ENCODE measurements at regions not wholly inside any gene's neighbourhood (a gene's known extent, or its start where the extent isn't known, plus 50 kb on each side); places are given as distances from the start of the nearest gene placed in this dataset.

DNA sequence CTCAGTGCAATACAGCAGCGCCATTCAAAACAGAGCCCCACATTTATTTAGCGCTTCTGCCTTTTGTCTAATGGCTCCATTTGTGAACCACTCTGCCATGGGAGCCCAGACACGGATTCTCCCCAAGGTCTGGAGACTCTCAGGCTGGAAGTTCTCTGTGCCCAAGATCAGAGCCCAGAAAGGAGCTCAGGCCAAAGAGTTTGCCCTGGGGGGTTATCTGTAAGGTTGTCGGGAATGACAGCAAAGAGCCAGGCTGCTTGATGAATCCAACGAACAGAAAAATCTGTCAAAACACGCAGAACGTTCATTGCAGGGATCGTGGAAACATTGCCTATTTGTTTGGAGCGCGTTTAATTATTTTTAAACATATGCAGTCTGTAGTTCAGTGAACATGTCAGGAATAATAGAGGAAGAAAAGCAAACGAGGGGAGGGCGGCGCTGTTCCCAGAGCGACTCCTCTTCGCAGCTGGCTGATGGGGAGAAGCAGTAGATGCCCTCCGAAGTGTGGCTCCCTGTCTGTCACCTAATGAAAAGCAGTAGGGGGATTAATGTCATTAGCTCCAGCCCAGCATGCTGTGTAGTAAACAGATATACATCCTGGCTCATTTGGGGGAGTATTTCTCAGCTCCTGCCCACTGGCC is 464.9 kb upstream of the MPDZ start:
- no peak for DNase-seq

DNA sequence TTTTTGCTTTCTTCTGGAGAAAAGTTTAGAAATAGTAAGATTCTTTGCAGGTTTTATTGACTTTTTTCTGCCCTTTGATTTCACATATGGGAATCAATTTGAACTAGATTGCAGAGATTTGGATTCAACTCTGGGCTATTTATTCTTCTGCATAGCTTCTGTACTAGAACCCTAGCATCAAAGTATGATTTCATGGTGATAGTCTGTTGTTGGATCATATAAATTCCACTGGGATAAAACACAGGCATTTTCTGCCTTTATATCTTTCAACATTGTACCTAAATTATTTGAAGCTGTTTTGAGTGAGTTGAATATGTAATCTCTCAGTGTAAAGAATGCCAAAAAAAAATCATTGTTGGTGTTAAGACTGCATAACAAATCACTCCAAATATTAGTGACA is 458.4 kb upstream of the MPDZ start:
- DNase-seq = no peak

DNA sequence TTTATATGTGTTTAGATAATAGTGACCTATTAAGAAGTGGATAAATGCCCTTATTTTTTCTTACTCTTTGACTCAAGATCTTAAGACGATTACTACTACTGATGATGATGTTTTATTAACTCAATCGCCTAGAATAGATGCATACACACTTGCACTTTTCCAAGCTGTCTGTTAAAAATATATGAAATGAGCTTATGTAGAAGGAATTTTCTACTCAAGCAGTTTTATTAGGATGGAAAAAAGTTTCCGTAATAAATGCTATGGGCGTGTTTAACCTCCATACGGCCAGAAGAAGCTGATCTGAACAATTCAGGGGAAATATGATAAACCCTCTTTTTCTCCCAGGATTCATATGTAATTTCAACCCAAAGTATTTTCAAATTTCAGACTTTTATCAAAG is 455.7 kb upstream of the MPDZ start:
- no peak for DNase-seq

DNA sequence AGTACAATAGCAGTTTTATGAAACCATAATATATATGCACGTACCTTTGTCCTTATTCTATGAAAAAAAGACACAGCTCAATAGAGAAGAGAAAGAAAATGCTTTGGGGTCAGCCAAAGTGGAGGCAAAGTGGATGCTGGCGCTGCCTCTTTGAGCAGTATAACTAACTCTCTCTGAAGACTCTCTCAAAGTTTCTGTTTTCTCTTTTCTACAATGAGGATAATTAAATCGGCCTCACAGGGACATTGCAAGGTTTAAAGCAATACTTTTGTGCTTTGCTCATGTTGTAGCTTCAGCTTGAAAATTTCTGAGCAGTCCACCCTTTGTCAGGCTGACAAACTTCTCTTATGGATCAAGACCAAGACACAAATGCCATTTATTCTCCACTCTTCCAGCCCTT is 455.1 kb upstream of the MPDZ start:
- DNase-seq = no peak

DNA sequence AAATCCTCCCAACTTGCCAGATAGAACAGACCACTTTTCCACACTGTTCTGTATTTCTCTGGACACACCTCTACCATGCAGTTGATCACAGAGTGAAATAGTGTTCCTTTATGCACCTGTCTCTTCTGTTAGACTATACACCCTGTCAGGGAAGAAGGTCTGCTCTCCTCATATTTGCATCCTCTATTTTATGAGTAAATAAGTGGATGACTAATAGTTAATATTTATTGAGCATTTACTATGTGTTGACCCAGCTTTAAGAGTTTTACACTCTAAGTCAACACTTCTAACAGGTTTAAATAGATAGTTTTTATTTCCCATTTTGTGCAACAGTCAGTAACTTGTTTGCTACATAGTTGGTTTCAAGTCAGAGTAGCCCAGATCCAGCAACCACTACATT is 452.8 kb upstream of the MPDZ start:
- no peak for DNase-seq

DNA sequence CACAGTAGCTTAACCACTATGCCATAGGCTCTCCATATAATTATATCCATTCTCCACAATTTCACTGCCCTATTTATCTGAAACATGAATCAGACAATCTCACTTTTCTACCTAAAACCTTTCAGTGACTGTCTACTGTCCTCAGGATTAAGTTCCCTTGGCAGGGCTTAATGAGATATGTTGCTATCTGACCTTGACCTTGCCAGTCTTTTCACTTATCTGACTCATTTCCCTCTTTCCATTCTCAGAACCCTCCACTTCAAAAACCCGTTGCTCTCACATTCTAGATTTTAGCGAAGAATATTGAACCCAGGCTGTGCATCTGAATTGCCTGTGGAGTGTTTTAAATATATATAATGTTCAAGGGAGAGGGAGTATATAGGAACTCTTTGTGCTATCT is 452.1 kb upstream of the MPDZ start:
- no peak for DNase-seq

DNA sequence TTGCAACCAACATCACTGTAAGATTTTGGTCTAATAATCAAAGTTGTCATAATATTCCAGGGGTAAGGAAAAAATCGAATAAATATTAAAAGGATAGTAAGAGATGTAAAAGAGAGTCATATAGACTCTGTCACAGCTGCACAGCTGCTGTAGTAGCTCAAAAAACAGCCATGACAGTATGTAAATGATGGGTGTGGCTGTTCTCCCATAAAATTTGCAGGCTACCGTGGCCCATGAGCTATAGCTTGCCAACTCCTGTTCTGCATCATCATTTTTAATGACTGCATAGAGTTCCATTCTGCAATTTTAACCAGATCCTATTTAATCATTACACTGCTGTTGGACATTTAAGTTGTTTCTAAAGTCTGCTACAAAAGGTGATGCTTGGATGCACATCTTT is 450.5 kb upstream of the MPDZ start:
- no peak for DNase-seq

DNA sequence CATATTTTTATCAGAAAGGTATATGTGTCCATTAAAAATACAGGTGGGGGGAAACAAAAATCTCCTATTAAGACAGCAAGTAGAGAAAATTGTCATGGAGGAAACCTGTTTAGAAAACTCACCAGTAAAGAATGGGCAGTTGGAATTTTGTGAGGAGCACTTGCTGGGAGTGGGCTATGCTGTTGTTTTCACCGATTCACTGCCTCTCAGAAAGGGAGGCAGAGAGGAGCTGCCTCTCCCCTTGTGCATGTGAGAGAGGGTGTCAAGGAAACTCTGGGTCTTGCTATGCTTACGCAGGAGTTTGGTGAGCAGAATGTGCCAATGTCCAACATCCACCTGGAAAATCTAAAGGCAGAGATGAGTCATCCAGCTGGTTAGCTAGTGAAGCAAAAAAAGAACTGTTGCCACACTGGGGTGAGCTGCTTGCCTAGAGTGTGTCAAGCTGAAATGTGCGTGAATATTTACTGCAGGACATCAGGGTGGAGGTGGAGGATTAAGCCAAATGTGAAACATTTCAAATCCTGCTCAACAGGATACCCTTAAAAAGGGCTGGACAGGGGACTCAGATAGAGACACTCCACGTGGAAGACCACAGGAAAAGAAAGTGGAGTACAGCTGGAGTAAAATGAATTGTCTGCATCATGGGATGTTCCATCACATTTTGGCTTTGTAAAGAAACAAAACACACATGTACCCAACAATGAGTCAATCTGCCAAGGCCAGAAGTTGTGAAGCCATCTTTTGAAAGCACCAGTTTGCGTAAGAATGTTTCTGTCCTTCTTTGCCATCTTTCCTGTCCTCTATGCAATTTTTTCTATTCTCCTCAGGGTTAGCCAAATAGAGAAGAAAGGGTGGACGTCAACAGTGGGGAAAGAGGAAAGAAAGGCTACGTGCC is 449.7 kb upstream of the MPDZ start:
- DNase-seq = no peak

DNA sequence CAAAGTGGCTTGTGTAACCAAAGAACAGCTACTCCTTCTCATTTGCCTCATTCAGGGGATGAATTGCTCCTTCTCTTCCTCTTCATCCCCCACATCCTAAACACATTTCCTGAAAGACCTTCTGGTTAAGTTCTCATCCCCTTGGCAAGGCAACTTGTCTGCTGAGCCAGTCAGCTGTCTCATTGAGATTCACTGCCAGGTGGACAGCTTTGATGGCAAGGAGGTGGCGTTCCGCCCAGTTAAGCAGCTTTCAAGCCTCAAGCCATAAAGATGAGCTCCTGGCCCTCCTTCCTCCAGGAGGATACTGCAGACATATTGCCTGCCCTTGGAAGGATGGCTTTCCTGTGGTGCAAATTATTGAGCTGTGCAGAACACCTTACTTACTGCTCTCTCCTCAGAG is 448.6 kb upstream of the MPDZ start:
- DNase-seq = no peak

DNA sequence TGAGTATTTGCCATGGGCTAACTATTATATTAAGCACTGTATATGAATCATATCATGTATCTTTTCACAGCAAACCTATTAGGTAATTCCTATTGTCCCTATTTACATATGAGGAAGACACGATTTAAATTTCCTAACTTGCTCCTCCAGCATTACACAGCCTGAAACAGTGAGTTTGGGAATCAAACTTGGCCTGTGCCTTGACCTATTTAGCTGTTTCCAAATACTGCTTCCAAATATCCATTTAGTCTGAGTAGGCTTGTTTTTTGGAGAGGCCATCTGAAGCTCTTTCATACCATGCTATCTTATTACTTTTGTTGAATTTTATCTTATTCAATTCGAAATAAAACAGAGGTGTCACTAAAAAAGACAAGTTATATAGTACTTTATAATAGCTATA is 447.3 kb upstream of the MPDZ start:
- DNase-seq = no peak

DNA sequence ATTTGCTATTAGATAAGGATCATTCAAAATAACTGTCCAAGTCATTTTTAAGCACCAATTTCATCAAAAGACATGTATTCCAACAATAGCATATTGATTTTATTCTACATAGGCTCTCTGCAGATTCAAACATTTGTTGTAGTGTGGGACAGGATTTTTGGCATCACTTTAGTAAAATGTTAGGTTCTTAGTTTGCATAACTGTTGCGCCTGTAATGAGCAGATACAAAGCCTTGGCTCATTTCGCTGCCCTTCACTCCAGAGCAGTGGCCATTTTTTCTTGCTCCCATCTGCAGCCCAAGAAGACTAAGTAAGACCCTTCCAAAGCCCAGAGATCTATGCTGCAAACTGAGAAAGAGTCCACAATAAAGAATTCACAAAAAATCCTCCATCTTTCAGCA is 446.0 kb upstream of the MPDZ start:
- no peak for DNase-seq

DNA sequence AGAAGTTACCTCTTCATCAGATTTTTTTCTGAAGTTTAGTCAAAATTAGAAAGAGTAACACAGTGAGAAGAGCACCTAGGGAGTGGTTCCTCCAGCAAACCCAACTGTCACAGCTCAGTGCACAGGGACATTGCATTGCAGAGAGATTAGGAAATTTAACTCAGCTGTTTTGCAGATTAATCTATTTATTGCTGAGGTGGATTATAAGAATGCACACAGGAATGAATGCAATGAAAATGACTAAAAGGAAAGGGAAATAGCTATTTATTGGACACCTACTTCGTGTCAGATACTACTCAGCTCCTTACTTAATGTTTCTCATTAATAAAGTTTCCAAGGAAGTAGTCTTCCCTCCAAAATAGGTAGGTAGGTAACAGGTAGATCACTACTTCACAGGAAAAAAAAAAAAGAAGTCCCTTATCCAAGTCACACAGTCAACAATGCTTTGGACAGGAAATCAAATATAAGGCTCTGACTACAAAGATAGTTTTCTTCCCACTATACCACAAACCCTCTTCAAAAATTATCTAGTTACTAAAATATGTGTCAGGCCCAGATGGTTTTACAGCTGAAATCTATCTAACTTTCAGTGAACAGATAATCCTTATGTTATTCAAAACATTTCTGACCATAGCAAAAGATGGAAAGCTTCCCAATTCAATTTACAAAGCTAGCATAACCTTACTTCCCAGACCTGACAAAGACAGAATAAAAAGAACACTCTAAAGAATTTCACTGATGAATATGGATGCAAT is 442.2 kb upstream of the MPDZ start:
- no peak for DNase-seq

DNA sequence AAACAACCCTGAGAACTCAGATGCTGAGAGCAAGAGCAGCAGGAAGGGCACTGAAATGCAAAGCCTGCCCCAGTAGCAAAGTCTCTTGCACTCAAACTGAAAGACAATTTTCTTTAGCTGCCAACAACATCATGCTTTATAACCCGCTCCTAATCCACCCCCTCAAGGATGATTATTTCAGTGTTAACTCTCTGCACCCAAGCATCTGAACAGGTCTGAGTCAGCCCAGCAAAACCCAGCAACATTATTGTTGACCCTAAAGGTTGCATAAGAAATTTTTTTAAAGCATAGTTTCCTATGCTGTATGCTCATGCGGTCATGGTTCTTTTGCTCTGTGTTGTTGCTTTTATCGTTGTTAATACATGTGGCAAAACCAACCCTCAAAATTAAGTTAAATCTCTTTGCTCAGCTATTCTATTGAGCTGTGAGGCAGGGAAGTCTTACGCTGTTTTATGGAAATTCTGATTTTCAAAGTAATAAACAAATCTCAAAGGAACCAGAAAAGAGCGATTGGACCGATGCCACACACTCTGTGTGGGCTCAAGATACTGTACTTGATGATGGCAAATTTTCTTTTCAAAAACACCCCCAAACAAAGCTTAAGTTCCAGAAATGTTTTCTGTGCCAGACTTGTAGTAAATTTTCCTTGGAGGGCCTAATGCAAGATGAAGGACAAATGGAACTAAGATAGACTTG is 440.6 kb upstream of the MPDZ start:
- DNase-seq = no peak

DNA sequence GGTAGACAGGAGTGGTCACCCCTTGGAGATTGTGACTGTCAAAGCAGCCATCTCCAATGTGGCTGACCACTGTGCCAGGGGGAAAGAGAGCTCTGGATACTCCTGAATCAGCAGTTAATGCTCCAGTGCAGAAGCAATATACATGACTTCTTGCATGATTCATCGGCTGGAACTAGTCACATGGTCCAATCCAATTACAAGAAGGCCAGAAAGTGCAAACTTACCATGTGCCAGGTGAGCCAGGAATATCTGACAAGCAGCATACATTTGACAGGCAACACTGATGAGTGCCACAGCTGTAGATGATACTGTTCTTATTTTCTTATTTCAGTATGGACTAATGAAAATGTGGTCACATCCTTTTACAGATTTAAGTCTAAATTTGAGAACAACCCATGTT is 440.0 kb upstream of the MPDZ start:
- no peak for DNase-seq

DNA sequence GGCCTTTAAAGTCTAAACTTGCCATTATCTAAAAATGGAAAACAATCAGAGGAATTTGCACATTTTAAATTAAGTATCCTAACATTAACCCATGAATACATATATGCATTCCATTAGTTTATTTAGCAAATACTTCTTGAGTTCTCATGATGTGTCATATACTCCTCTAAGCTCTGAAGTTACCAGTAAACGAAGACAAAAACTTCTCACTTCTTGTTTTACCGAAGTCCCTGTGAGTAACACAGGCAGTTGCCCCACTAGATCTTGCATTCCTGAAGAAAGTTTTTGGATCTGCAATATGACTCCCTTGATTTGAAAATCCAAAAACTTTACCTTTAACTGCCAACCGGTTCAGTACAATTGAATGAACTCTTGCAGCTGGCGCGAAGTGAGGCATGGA is 439.0 kb upstream of the MPDZ start:
- DNase-seq = no peak

DNA sequence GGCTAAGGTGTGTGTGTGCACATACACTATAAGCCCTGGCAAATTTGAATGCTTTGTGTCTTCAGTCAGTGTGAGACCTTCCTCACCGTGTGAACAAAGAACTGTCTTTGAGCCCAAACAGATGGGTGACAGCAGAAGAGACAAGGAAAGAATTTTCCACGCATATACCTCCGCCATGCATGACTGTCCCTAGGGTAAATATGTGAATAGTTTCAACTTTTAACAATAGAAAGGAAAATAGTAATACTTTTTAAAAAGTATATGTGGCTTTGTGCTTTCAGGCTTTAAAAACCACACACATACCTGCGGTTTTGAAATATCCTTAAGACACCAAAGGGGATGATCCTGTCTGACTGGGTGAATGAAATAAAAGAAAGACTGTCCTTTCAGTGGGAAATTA is 438.6 kb upstream of the MPDZ start:
- DNase-seq = no peak

DNA sequence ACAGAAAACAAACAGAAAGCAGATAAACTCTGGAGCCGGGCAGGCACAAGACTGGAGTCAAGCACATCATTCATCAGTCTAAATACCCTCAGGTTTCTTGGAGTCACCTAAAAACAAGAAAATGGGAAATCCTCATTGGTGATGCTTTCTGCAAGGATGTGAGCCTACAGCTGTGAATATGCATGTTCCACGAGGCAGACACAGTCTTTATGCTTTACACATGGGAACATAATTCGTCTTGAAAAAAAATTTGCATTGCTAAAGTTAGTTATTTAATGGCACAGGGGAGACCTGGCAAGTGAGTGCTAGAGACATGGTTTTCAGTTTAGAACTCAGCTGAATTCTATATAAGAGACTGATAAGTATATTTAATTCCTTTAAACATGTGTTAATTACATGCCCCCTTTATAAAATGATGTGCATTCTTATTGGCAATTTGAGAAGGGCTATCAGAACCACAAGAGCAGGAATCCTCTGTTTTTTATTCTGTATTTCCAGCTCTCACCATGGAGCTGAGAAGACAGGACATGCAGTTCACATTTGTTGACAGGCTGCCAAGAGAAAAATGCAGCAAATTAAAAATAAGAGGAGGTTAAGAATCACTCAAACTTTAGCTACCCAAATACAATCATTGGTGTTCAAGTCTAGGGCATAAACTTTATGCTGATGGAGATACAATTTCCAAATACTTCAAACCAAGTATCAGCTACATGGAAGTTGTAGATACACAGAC is 438.0 kb upstream of the MPDZ start:
- no peak for DNase-seq

DNA sequence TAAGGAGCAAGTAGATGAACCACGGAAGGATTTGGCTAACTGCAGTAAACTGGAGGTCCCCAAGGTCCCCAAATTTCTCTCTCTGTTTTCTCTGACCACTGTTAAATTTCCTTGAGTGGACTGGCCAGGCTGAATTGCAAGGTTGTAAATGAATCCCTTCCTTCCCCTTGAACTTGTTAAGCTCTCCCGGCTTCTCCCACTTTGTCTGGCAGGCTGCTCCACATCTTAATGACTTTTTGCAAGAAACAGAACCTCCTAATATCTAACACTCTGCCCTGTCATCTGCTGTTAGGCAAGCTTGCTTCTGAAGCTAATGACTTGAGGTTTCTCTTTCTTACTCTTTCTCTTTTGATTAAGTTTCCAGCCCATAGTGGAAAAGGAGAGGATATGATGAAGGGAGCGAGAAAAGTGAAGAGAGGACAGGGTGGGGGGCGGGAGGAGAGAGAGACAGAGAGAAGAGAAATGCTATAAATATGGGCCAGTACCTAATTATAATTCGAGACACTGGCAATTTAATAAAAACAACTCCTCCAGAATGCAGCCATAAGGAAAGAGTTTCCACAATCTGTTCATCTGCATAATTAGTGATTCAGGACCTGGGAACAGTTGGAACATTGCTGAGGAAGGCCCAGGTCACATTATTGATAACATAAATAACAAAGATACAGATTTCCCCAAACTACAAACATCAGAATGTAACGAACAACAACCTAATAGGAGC is 437.3 kb upstream of the MPDZ start:
- no peak for DNase-seq

DNA sequence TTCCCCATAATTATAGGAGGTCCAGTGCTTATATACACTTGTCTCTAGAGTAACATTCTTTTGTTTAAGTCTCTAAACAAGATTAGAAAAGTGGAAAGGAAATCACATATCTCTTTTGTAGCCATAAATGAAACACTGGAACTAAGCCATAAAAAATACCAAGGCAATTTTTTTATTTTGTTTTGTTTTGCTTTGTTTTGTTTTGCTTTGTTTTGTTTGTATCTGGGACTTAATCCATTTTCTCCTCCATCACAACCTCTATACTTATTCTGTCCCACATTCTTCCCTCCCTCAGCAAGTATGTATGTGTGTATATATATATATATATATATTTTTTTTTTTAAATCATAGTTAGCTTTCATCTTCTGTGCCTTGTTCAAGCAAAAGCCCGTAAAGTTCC is 436.6 kb upstream of the MPDZ start:
- DNase-seq = no peak

DNA sequence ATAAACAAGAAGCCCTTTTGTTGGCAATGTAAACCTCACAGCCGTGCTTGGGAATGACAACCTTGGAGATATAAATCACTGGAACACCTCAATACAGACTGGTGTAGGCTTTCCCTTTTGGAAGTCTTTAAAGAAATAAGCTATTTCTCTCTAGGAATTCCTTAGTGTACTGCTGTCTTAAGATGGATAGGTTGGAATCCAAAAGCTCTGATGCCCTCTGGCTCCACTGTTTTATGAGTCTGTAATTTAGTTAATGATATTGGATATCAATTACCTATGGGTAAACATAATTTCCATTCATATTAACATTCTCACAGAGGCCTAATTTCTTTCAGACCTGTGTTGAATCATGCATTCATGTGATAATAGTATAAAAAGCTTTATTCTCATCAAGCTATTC is 435.9 kb upstream of the MPDZ start:
- DNase-seq = no peak

DNA sequence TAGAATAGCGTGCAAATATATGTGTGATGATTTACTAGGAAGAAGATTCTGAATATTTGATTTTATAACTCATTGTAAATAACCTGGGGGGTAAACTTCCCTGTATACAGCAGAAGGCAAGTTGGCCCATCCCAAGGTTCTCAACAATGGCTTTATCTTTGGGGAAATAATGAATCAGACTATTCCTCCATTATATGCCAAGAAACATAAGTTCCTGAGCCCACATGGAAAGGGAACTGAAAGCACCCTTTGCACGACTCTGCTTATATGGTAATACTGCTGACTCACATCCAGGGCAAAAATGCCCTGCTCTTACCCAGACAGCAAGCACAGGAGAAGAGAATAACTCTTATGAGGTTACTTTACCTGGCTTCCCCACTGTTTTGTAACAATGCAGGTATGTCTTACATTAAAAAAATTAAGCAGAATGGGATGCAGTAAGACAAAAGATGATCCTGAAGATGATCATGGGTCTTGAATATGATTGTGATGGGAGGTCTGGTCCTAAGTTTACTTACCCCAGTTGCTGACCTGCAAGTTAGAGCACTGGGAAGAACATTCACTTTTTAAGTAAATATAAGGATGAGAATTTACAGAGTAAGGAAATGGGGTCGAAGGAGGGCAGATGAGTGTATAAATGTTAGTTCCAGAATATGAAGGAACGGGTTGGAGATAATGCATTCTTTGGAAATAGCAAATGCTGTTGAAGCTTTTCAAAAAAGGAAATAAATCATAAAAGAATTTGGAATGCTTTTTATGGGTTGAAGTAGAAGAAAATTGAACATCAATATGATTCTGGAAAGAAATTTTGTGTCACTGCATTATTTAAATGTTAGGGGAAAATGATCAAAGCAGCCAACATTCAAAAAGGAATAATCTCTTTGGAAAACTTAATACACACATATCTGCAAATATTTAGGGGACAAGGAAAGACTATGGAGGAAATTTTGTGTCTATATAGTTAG is 428.4 kb upstream of the MPDZ start:
- no peak for DNase-seq

Data from NCI-H510A treated with DMSO at 0.1 percent for 48 hours (cell line).